WERI-Rb-1 (cell line): ENCODE measurements at regions not wholly inside any gene's neighbourhood (a gene's known extent, or its start where the extent isn't known, plus 50 kb on each side); places are given as distances from the start of the nearest gene placed in this dataset.
"Not testable (repeated sequence)": the region's sequence is repeated elsewhere in the genome, so short reads cannot be mapped to it uniquely, and the experiment has no call there.

ENCODE experiments used
- DNase-seq: peaks from one replicate; pipeline ENCODE4 v3.0.0-alpha.2; 2020
- H3K27ac ChIP-seq: fragments of 250-450 bp; sonication (Bioruptor Pico); 2 replicates; pipeline ENCODE4 v1.5.1; 2020; ENCODE audit warnings: mild to moderate bottlenecking, moderate library complexity
- H3K27me3 ChIP-seq: fragments of 250-450 bp; sonication (Bioruptor Pico); 2 replicates; pipeline ENCODE4 v1.5.1; 2021; ENCODE audit warnings: mild to moderate bottlenecking, low read depth, moderate library complexity; ENCODE audit not compliant: insufficient read depth, severe bottlenecking
- H3K36me3 ChIP-seq: fragments of 250-450 bp; sonication (Bioruptor Pico); 2 replicates; pipeline ENCODE4 v1.5.1; 2020; ENCODE audit warnings: mild to moderate bottlenecking, moderate library complexity
- H3K4me3 ChIP-seq: 2 replicates; pipeline ENCODE4 v1.5.1; 2011; ENCODE audit warnings: low read depth, mild to moderate bottlenecking, control low read depth, low read length
- H3K9me3 ChIP-seq: fragments of 250-450 bp; sonication (Bioruptor Pico); 2 replicates; pipeline ENCODE4 v1.5.1; 2021; ENCODE audit warnings: mild to moderate bottlenecking, moderate library complexity; ENCODE audit not compliant: severe bottlenecking
- TF ChIP-seq, protein P1 (sequence below): IDR thresholded peaks from 2 replicates; pipeline ENCODE4 v1.5.1; 2011; ENCODE audit warnings: low read depth, mild to moderate bottlenecking, control low read depth, inconsistent platforms, low read length

DNA sequence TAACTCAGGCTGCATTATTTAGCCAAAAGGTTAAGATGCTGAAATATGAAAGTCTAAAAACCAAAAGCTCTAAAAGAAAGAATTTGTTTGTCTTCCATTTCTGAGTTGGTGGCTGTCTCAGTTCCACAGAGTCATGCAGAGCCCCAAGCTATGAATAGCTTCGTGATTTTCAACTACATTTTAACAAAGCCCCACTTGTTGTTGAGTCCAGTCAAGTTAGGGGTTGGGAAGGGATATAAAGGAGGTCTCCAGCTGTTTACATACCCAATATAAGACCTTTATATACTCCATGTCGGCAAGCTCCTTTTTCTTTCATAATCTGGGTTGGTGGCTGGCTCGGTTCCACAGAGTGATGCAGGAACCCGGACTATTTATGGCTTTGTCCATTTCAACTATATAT lies 924.6 kb upstream of the PRKX start:
- no peaks in the 10 kb centered on the region for H3K9me3 ChIP-seq
- no peak for DNase-seq
- H3K27me3 ChIP-seq: peaks cover 19% of the 10 kb centered on the region
- H3K36me3 ChIP-seq: no peaks in the 10 kb centered on the region
- H3K4me3 ChIP-seq: no peak overlapping the region
- no peak overlapping the region for H3K27ac ChIP-seq
- TF ChIP-seq, protein P1, sequence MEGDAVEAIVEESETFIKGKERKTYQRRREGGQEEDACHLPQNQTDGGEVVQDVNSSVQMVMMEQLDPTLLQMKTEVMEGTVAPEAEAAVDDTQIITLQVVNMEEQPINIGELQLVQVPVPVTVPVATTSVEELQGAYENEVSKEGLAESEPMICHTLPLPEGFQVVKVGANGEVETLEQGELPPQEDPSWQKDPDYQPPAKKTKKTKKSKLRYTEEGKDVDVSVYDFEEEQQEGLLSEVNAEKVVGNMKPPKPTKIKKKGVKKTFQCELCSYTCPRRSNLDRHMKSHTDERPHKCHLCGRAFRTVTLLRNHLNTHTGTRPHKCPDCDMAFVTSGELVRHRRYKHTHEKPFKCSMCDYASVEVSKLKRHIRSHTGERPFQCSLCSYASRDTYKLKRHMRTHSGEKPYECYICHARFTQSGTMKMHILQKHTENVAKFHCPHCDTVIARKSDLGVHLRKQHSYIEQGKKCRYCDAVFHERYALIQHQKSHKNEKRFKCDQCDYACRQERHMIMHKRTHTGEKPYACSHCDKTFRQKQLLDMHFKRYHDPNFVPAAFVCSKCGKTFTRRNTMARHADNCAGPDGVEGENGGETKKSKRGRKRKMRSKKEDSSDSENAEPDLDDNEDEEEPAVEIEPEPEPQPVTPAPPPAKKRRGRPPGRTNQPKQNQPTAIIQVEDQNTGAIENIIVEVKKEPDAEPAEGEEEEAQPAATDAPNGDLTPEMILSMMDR: no peak

DNA sequence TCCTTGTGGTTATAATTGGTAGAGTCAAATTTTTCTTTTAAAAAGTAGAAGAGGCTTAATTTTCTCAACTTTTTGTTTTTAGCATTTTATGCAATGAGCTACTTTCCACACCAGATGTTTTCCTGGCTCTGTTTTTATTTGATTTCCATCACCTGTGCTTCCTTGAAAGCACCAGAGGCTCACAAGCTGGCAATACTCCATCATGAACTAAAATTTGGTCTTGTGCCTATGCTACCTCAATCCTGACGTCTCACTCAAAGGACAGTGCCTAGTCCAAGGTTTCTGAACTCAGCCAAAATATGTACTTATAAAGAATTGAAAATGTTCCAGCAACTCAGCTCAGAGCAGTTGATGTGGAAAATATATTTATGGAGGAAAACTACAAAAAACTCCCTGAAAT lies 914.0 kb upstream of the PRKX start:
- Histone ChIP-seq H3K4me3 (no peak overlapping the region), H3K36me3 (no peaks in the 10 kb centered on the region), H3K9me3 (no peaks in the 10 kb centered on the region), H3K27ac (no peak overlapping the region), H3K27me3 (peaks cover 7% of the 10 kb centered on the region)
- DNase-seq: no peak
- TF ChIP-seq, protein P1: no peak

DNA sequence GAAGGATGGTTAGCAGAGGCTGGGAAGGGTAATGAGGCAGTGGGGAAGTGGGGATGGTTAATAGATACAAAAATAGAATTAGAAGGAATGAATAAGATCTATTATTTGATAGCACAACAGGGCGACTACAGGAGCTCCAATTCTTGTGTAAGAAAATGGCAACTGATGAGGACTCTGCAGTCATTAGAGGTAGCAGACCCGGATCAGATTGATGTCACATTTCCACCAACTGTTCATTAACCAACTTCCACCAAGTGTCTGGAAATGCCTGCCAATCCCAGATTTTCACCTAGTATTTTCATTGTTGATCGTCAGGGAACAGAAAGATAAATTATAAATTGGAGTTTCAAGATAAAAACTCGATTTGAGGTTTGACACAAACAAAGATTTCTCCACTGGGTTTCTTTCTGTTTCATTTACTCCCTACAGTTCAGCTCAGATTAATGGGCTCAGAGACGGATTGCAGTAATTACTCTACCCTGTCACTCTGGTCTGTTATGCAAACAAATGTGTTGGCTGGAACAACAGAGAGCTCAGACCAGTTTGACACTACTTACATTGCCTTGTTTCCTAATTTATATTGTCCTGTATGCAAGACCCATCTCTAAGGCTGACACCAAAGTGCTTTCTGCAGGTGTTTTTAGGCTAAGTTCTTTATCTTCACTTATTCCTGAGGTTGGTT lies 909.2 kb upstream of the PRKX start:
- Histone ChIP-seq H3K27me3 (peaks cover 6% of the 10 kb centered on the region), H3K27ac (no peak overlapping the region), H3K4me3 (no peak overlapping the region), H3K36me3 (no peaks in the 10 kb centered on the region), H3K9me3 (no peaks in the 10 kb centered on the region)
- DNase-seq: no peak
- TF ChIP-seq, protein P1: no peak

DNA sequence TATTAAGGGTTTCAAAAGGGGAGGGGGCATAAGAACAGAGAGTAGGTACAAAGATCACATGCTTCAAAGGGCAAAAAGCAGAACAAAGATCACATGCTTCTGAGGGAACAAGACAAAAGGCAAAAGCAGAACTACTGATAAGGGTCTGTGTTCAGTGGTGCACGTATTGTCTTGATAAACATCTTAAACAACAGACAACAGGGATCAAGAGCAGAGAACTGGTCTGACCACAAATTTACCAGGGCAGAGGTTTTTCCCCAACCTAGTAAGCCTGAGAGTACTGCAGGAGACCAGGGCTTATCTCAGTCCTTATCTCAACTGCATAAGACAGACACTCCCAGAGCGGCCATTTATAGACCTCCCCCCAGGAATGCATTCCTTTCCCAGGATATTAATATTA lies 900.2 kb upstream of the PRKX start:
- H3K27me3 ChIP-seq, H3K4me3 ChIP-seq, H3K9me3 ChIP-seq, H3K36me3 ChIP-seq, H3K27ac ChIP-seq, DNase-seq: not testable (repeated sequence)

DNA sequence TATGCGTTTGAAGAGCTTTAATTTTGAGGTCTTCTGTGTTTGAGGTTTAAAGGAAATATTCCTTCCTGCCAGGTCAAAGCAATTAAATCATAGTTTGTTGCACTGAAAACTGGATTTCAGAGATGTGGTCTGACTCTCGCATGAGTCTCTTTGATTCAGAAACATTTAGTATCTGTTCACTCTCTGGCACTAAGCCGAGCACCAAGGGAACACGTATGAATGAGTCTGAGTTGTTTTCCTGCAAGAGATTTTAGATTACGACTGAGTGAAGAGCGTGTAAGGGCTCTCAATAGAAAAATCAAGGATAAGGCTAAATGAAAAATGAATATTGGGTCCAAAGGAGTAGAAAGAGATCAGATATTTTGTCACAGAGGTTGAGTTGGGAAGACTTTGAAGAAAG lies 875.4 kb upstream of the PRKX start:
- H3K4me3 ChIP-seq: no peak overlapping the region
- DNase-seq: no peak
- no peaks in the 10 kb centered on the region for H3K9me3 ChIP-seq
- TF ChIP-seq, protein P1: no peak
- H3K27me3 ChIP-seq: peaks cover 31% of the 10 kb centered on the region
- no peaks in the 10 kb centered on the region for H3K36me3 ChIP-seq
- no peak overlapping the region for H3K27ac ChIP-seq

DNA sequence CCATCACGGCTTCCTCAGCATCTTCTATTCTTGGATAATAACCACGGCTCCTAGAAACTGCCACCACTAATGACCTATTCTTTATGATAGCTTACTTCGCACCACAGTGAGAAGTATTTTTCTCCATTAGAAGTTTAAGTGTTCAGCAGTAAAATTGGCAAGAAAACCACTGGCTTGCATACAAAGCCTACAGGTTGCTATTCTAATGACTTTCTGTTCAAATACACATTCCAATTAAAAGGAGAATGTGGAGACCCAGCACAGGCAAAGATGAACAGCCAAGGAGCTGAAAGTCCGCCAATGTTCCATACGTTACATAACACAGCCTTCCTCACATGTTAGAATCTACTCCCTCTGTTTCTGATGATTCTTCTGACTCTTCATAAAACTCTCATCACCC lies 875.0 kb upstream of the PRKX start:
- DNase-seq: no peak
- Histone ChIP-seq H3K27me3 (peaks cover 33% of the 10 kb centered on the region), H3K27ac (no peak overlapping the region), H3K36me3 (no peaks in the 10 kb centered on the region), H3K9me3 (no peaks in the 10 kb centered on the region), H3K4me3 (no peak overlapping the region)
- TF ChIP-seq, protein P1: no peak
